ENCODE measurements at regions not wholly inside any gene's neighbourhood (a gene's known extent, or its start where the extent isn't known, plus 50 kb on each side); places are given as distances from the start of the nearest gene placed in this dataset.

- Histone ChIP-seq H3K79me2 (ENCODE audit: control insufficient read depth, insufficient read depth, low read length) (no peaks in the 10 kb centered on the region), H3K4me2 (ENCODE audit: insufficient read depth, low read length) (no peak overlapping the region), H2AFZ (ENCODE audit: low read depth, low read length) (no peak overlapping the region), H3K27me3 (ENCODE audit: control insufficient read depth in 2 of 2, insufficient read depth in 2 of 2, low read length in 2 of 2) (no peaks in the 10 kb centered on the region; a peak in 1 of 5 replicates), H3K27ac (ENCODE audit: extremely low read depth, low read depth, low read length) (no peak overlapping the region), H3K36me3 (ENCODE audit: control insufficient read depth, insufficient read depth, low read length) (no peaks in the 10 kb centered on the region), H3K4me1 (replicated peaks in 1 of 2; ENCODE audit: control insufficient read depth in 2 of 2, insufficient read depth in 2 of 2, low read length in 2 of 2) (no peaks in the 10 kb centered on the region), H3K9ac (ENCODE audit: insufficient read depth in 1 of 2, low read depth in 2 of 2, low read length in 2 of 2) (no peak overlapping the region), H3K4me3 (no peak overlapping the region), H3K9me1 (ENCODE audit: control insufficient read depth, insufficient read depth, low read length) (no peaks in the 10 kb centered on the region), H4K20me1 (replicated peaks; ENCODE audit: control insufficient read depth, insufficient read depth, low read length) (no peaks in the 10 kb centered on the region), H3K9me3 (replicated peaks; ENCODE audit: control insufficient read depth, insufficient read depth, low read depth, low read length) (no peaks in the 10 kb centered on the region)
- TF ChIP-seq BMI1 (IDR thresholded peaks at IDR 0.05; ENCODE audit: low read length) (no peak), ZNF76 (CRISPR knock-in tag; IDR thresholded peaks at IDR 0.05; ENCODE audit: borderline replicate concordance) (no peak)
- no peak for DNase-seq (ENCODE audit: extremely low read depth in 1 of 4, low spot score in 3 of 4)
- intact Hi-C loops (cut with micrococcal nuclease) (no loop called here), in situ Hi-C loops (cut with MboI) (no loop called here)
- POLR2A ChIA-PET: no interaction called here
- CTCF ChIA-PET (ENCODE audit: low intra/inter-chr PET ratio): no interaction called here
- no peak for FAIRE-seq
- BruUV-seq (replicated peaks): no TSS peak
- WGBS (ENCODE audit: insufficient coverage, low coverage, missing lambda C conversion rate): 0% methylated on average over 1 of the region's 1 CpG
- no peak for ATAC-seq
These were observed 156.9 kb upstream of the NR3C1 start for GRCh38 chr5:143560378-143560777.

- Histone ChIP-seq H3K9me1 (ENCODE audit: control insufficient read depth, insufficient read depth, low read length) (no peaks in the 10 kb centered on the region), H3K4me2 (ENCODE audit: insufficient read depth, low read length) (no peak overlapping the region), H3K27me3 (ENCODE audit: control insufficient read depth in 2 of 2, insufficient read depth in 2 of 2, low read length in 2 of 2) (no peaks in the 10 kb centered on the region; a peak in 1 of 5 replicates), H2AFZ (ENCODE audit: low read depth, low read length) (no peak overlapping the region), H3K4me3 (no peak overlapping the region), H3K9me3 (replicated peaks; ENCODE audit: control insufficient read depth, insufficient read depth, low read depth, low read length) (no peaks in the 10 kb centered on the region), H3K27ac (ENCODE audit: extremely low read depth, low read depth, low read length) (no peak overlapping the region), H4K20me1 (replicated peaks; ENCODE audit: control insufficient read depth, insufficient read depth, low read length) (no peaks in the 10 kb centered on the region), H3K9ac (ENCODE audit: insufficient read depth in 1 of 2, low read depth in 2 of 2, low read length in 2 of 2) (no peak overlapping the region), H3K79me2 (ENCODE audit: control insufficient read depth, insufficient read depth, low read length) (no peaks in the 10 kb centered on the region), H3K36me3 (ENCODE audit: control insufficient read depth, insufficient read depth, low read length) (no peaks in the 10 kb centered on the region), H3K4me1 (replicated peaks in 1 of 2; ENCODE audit: control insufficient read depth in 2 of 2, insufficient read depth in 2 of 2, low read length in 2 of 2) (no peaks in the 10 kb centered on the region)
- POLR2A ChIA-PET: interaction anchor here (0.7 kb wide), 1 partner anchor 12 kb away, joined by 3 read pairs; no protein-coding TSS in a partner anchor
- in situ Hi-C loops (cut with MboI) (no loop called here), intact Hi-C loops (cut with micrococcal nuclease) (no loop called here)
- ATAC-seq (no peak), FAIRE-seq (no peak), DNase-seq (ENCODE audit: extremely low read depth in 1 of 4, low spot score in 3 of 4) (no peak)
- no TSS peak for BruUV-seq (replicated peaks)
- CTCF ChIA-PET (ENCODE audit: low intra/inter-chr PET ratio): no interaction called here
- TF ChIP-seq RFX1 (IDR thresholded peaks at IDR 0.05): peak; percentile 13; the same call in 1 of the 2 replicates
- no peak for TF ChIP-seq CUX1 (CRISPR knock-in tag; IDR thresholded peaks at IDR 0.05)
- 0% methylated on average over 1 of the region's 1 CpG for WGBS (ENCODE audit: insufficient coverage, low coverage, missing lambda C conversion rate)
These were observed 156.2 kb upstream of the NR3C1 start for GRCh38 chr5:143559586-143560109.

Measured in K562 (cell line).